ENCODE measurements at regions not wholly inside any gene's neighbourhood (a gene's known extent, or its start where the extent isn't known, plus 50 kb on each side); places are given as distances from the start of the nearest gene placed in this dataset.

DNA sequence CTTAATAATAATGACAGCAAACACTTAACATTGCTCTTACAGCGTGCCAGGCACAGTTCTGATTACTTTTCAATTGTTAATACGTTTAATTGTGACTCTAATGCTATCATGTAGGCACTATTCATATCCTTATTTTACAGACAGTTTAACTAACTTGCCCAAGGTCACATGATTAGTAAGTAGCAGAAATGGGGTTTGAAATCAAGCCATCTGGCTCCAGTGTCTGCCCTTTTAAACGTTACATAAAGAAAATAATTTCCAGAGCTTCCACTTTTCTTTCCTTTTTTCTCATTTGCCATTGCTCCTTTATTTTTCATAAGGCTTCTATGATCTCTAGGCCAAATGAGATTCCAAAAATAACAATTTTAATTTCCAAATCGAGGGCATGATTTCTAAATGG lies 50.6 kb upstream of the IKZF2 start:
- no peak for FAIRE-seq

GRCh38 chr2:213205944-213206343 lies 54.5 kb upstream of the IKZF2 start:
- FAIRE-seq = no peak

GRCh38 chr2:213213186-213213585 lies 61.8 kb upstream of the IKZF2 start:
- FAIRE-seq = no peak

- FAIRE-seq = no peak
These were observed 62.8 kb upstream of the IKZF2 start for GRCh38 chr2:213214209-213214608.

GRCh38 chr2:213216461-213216860 lies 65.0 kb upstream of the IKZF2 start:
- FAIRE-seq = no peak

- no peak for FAIRE-seq
These were observed 64.4 kb upstream of the SPAG16 start for GRCh38 chr2:213219816-213220215.

- no peak for FAIRE-seq
These were observed 63.2 kb upstream of the SPAG16 start for GRCh38 chr2:213220967-213221603.

DNA sequence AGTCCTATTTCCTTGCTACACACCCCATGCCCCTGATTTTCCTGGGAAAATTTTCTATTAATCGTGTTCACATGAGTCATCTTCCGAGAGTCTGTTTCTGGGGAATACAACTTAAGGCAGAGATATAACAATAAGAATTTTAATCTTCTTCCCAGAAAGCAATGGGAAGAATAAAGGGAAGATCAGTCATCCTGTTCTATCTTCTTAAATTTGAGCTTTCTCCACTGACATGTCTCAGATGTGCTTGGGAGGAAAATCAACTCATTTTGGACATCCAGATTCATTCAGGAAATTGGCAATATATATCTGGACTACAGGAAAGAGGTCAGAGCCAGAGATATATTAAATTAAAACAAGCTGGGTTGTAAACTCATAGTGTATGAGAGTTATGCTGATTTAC lies 62.3 kb upstream of the SPAG16 start:
- FAIRE-seq = no peak

GRCh38 chr2:213224366-213224765 lies 59.9 kb upstream of the SPAG16 start:
- no peak for FAIRE-seq

DNA sequence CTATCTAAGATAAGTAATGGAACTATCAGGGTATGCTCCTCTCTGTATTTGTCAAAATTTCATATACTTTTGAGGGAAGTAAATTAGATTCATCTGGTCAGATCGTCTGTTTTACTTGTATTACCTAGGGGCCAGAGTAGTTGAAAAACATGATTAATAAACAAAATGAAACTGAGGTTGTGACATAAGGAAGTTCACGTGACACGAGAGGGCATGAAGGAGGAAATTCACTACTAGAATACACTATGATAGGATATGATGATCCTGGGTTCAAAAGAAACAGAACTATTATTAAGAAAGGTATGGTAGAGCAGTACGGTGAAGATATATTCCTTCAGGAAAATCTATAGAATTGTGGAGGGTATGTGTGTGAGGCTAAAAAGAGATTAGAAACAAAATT lies 58.4 kb upstream of the SPAG16 start:
- FAIRE-seq = no peak

DNA sequence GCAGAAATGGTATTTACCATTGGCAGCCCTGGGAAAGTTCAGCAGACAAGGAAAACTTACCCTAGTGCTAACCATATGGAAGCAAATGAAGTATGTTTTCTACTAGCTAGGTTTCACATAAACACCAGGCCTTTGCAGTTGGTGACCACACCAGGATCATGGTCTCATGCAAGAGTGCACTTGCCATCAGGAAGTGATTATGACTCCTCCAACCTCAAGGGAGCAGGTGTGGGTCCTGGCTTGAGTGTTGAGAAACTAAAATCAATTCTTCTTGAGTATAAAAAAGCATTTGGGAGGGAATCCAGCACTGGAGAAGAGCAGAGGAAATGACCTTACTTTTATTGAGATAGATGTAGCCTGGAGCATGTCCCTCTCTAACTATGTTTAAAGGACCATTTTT lies 56.8 kb upstream of the SPAG16 start:
- no peak for FAIRE-seq

- no peak for FAIRE-seq
These were observed 55.6 kb upstream of the SPAG16 start for GRCh38 chr2:213228638-213229037.

- no peak for FAIRE-seq
These were observed 54.5 kb upstream of the SPAG16 start for GRCh38 chr2:213229814-213230213.

DNA sequence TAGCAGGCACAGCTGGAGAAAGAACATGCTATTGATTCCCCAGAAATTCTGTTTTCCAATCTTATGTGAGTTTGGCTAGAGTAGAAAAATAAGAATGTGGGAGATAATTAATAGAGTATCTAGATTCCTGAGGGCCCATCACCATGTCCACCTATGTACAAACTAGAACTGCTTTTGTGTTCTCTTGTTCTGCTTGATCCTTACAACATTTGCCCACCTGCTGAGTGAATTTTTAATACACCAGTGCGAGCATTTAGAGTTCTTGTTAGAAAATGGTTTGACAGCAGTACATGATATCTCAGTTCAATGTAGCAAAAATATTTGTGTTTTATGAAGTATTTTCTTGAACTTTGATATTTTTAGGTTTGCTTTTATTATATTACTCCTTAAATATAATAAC lies 52.3 kb upstream of the SPAG16 start:
- FAIRE-seq = no peak

- peak; percentile 68 for FAIRE-seq
These were observed 51.4 kb upstream of the SPAG16 start for GRCh38 chr2:213232649-213233437.

DNA sequence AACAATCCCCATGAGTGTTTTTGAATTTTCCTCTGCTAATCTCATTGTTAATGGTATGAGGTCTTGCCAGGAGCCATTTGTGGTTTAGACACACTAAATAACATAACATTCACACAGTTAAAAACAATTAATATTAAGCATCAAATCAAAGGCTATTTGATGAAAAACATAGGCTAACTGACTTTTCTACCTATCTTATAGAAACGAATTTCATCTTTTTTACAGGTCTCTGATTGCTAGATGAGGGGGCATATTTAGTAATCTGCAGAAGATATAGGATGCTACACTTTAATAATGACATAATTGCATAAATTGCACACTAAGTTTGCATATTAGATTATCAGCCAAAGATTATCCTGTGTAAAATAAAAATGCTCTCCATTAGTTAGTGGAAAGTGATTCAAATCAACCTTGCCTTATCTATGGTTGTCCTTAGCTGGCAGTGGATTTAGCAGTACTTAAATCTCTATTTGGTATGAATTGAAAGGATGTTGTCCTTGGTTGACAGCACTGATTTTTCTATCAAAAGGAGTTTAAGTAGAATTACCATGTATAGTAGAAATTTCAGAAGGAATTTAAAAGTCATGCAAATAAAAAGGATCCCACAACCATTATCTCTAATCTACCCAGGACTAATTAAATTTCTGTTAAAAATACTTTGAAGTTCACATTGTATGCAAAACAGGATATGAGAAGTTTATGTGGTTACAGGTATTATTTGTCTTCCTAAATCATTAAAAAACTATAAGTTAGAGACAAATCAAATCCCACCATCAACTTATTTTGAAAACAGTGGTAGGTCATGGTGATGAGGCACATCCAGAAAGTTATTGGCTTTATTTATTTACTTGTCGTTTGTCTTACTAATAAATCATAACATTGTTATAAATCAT lies 50.6 kb upstream of the SPAG16 start:
- FAIRE-seq = peak; percentile 77
